SU-DHL-6 (cell line): ENCODE measurements at regions not wholly inside any gene's neighbourhood (a gene's known extent, or its start where the extent isn't known, plus 50 kb on each side); places are given as distances from the start of the nearest gene placed in this dataset.

Source experiments
- EZH2phosphoT487 ChIP-seq: fragments of 200-600 bp; sonication (generic), shearing (Covaris generic); conservative IDR thresholded peaks from 2 replicates; pipeline ENCODE4 v1.6.1; 2018; ENCODE audit warnings: mild to moderate bottlenecking, antibody characterized with exemption, low read length, moderate library complexity, mixed read lengths
- TF ChIP-seq, protein P1 (sequence below): fragments of 200-600 bp; sonication (generic); IDR thresholded peaks from one replicate; pipeline ENCODE4 v1.5.1; 2017; ENCODE audit warnings: antibody characterized with exemption, mild to moderate bottlenecking, low read length, moderate library complexity; ENCODE audit not compliant: insufficient read depth, poor library complexity, severe bottlenecking

GRCh38 chr13:103540382-103540765 is 474.2 kb upstream of the SLC10A2 start:
- TF ChIP-seq, protein P1, sequence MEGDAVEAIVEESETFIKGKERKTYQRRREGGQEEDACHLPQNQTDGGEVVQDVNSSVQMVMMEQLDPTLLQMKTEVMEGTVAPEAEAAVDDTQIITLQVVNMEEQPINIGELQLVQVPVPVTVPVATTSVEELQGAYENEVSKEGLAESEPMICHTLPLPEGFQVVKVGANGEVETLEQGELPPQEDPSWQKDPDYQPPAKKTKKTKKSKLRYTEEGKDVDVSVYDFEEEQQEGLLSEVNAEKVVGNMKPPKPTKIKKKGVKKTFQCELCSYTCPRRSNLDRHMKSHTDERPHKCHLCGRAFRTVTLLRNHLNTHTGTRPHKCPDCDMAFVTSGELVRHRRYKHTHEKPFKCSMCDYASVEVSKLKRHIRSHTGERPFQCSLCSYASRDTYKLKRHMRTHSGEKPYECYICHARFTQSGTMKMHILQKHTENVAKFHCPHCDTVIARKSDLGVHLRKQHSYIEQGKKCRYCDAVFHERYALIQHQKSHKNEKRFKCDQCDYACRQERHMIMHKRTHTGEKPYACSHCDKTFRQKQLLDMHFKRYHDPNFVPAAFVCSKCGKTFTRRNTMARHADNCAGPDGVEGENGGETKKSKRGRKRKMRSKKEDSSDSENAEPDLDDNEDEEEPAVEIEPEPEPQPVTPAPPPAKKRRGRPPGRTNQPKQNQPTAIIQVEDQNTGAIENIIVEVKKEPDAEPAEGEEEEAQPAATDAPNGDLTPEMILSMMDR: no peak
- TF ChIP-seq EZH2phosphoT487: no peak
